ENCODE measurements at regions not wholly inside any gene's neighbourhood (a gene's known extent, or its start where the extent isn't known, plus 50 kb on each side); places are given as distances from the start of the nearest gene placed in this dataset.

DNA sequence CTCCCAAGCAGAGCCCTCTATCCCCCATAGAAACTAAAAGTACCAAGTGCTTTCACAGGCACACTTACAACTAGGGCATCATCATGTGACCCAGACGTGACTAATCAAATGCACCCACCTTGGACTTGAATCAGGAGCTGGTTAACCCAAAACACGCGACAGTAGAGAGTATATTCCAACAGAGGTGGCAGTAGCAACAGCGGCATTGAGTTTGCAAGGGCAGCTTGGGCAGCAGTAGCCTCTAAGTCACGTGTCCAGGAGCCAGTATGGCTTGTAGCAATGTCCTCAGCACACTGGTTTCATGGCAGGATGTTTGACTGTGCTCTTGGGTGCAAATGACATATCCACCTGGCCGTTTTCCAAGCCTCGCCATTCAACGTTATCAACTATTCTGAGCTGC lies 73.4 kb upstream of the DNAH5 start:
- TF ChIP-seq, protein P1, sequence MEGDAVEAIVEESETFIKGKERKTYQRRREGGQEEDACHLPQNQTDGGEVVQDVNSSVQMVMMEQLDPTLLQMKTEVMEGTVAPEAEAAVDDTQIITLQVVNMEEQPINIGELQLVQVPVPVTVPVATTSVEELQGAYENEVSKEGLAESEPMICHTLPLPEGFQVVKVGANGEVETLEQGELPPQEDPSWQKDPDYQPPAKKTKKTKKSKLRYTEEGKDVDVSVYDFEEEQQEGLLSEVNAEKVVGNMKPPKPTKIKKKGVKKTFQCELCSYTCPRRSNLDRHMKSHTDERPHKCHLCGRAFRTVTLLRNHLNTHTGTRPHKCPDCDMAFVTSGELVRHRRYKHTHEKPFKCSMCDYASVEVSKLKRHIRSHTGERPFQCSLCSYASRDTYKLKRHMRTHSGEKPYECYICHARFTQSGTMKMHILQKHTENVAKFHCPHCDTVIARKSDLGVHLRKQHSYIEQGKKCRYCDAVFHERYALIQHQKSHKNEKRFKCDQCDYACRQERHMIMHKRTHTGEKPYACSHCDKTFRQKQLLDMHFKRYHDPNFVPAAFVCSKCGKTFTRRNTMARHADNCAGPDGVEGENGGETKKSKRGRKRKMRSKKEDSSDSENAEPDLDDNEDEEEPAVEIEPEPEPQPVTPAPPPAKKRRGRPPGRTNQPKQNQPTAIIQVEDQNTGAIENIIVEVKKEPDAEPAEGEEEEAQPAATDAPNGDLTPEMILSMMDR (conservative IDR thresholded peaks at IDR 0.05; ENCODE audit: low read depth in 2 of 2) = no peak
- no peak for TF ChIP-seq EZH2 (IDR thresholded peaks at IDR 0.05; ENCODE audit: low read depth, unreplicated experiment)
- TF ChIP-seq JUNB (IDR thresholded peaks at IDR 0.05; ENCODE audit: unreplicated experiment) = no peak
- no peak for TF ChIP-seq EZH2phosphoT487 (IDR thresholded peaks at IDR 0.05; ENCODE audit: unreplicated experiment)
- TF ChIP-seq STAT1 (IDR thresholded peaks at IDR 0.05; ENCODE audit: unreplicated experiment) = no peak
- no peak for TF ChIP-seq POLR2AphosphoS5 (IDR thresholded peaks at IDR 0.05; ENCODE audit: low read depth)
- TF ChIP-seq CREB1 (CRISPR knock-in tag; IDR thresholded peaks at IDR 0.05; ENCODE audit: low read depth) = no peak
- TF ChIP-seq, protein P2, sequence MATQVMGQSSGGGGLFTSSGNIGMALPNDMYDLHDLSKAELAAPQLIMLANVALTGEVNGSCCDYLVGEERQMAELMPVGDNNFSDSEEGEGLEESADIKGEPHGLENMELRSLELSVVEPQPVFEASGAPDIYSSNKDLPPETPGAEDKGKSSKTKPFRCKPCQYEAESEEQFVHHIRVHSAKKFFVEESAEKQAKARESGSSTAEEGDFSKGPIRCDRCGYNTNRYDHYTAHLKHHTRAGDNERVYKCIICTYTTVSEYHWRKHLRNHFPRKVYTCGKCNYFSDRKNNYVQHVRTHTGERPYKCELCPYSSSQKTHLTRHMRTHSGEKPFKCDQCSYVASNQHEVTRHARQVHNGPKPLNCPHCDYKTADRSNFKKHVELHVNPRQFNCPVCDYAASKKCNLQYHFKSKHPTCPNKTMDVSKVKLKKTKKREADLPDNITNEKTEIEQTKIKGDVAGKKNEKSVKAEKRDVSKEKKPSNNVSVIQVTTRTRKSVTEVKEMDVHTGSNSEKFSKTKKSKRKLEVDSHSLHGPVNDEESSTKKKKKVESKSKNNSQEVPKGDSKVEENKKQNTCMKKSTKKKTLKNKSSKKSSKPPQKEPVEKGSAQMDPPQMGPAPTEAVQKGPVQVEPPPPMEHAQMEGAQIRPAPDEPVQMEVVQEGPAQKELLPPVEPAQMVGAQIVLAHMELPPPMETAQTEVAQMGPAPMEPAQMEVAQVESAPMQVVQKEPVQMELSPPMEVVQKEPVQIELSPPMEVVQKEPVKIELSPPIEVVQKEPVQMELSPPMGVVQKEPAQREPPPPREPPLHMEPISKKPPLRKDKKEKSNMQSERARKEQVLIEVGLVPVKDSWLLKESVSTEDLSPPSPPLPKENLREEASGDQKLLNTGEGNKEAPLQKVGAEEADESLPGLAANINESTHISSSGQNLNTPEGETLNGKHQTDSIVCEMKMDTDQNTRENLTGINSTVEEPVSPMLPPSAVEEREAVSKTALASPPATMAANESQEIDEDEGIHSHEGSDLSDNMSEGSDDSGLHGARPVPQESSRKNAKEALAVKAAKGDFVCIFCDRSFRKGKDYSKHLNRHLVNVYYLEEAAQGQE (IDR thresholded peaks at IDR 0.05; ENCODE audit: unreplicated experiment) = no peak
- no peak for TF ChIP-seq ZNF114 (CRISPR knock-in tag; IDR thresholded peaks at IDR 0.05)
- TF ChIP-seq, protein P3, sequence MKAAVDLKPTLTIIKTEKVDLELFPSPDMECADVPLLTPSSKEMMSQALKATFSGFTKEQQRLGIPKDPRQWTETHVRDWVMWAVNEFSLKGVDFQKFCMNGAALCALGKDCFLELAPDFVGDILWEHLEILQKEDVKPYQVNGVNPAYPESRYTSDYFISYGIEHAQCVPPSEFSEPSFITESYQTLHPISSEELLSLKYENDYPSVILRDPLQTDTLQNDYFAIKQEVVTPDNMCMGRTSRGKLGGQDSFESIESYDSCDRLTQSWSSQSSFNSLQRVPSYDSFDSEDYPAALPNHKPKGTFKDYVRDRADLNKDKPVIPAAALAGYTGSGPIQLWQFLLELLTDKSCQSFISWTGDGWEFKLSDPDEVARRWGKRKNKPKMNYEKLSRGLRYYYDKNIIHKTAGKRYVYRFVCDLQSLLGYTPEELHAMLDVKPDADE (IDR thresholded peaks at IDR 0.05) = no peak
